Panc1 (cell line): ENCODE measurements at regions not wholly inside any gene's neighbourhood (a gene's known extent, or its start where the extent isn't known, plus 50 kb on each side); places are given as distances from the start of the nearest gene placed in this dataset.

Experiments used
- ATAC-seq: fragments of 200-7000 bp; cut with Tn5 transposase; 2 replicates; pipeline ENCODE4 v1.9.1; 2020; ENCODE audit warnings: mild to moderate bottlenecking, moderate library complexity
- BruUV-seq: library from RNA; stranded (reverse); fragments of 400-500 nt; replicated peaks from 2 replicates; lab custom pipeline; 2021; lab: Mats Ljungman, UMichigan
- CTCF ChIA-PET: fragments of 300-600 bp; sonication (Branson Sonifier 250); formaldehyde crosslinking; loops from one replicate; lab custom pipeline; 2022; ENCODE audit warnings: antibody characterized with exemption; lab: Charles Lee
- POLR2A ChIA-PET: fragments of 300-600 bp; sonication (Branson Sonifier 250); formaldehyde crosslinking; loops from one replicate; lab custom pipeline; 2022; ENCODE audit warnings: antibody characterized with exemption; lab: Charles Lee
- DNase-seq: peaks from one replicate; pipeline ENCODE4 v3.0.0-alpha.2; 2010; ENCODE audit warnings: low read depth, low spot score
- H3K27ac ChIP-seq: 2 replicates; pipeline ENCODE4 v1.5.1; 2011; ENCODE audit warnings: mild to moderate bottlenecking, low read length, inconsistent platforms
- H3K27me3 ChIP-seq: fragments of 200-500 bp; sonication (Bioruptor generic); 2 replicates; pipeline ENCODE4 v1.6.0; 2014; ENCODE audit warnings: low read length, inconsistent platforms; ENCODE audit not compliant: control insufficient read depth, insufficient read depth
- H3K36me3 ChIP-seq: fragments of 200-500 bp; sonication (Bioruptor generic); 2 replicates; pipeline ENCODE4 v1.5.1; 2014; ENCODE audit warnings: inconsistent platforms, mild to moderate bottlenecking, low read length, moderate library complexity; ENCODE audit not compliant: control insufficient read depth, insufficient read depth
- H3K4me1 ChIP-seq: 2 replicates; pipeline ENCODE4 v1.5.1; 2011; ENCODE audit warnings: inconsistent platforms, mild to moderate bottlenecking, low read length, moderate library complexity; ENCODE audit not compliant: control insufficient read depth, insufficient read depth
- H3K4me3 ChIP-seq, 2 experiments: 2 replicates each; pipeline ENCODE4 v1.5.1; 2011 to 2012; ENCODE audit warnings: low read depth in 2 of 2, low read length in 2 of 2, mild to moderate bottlenecking in 2 of 2, inconsistent platforms in 1 of 2, moderate library complexity in 1 of 2
- H3K9me3 ChIP-seq: fragments of 200-500 bp; sonication (Bioruptor generic); 2 replicates; pipeline ENCODE4 v1.5.1; 2014; ENCODE audit warnings: low read depth, mild to moderate bottlenecking, inconsistent platforms, low read length, moderate library complexity; ENCODE audit not compliant: control insufficient read depth, insufficient read depth
- POLR2AphosphoS5 ChIP-seq: IDR thresholded peaks from 2 replicates; pipeline ENCODE4 v1.6.1; 2012; ENCODE audit warnings: mild to moderate bottlenecking, low read depth, low read length, moderate library complexity
- REST ChIP-seq, 2 experiments: IDR thresholded peaks; 2 replicates each; pipeline ENCODE4 v1.6.1; 2011 to 2012; ENCODE audit warnings: low read depth in 2 of 2, control low read depth in 1 of 2, low read length in 1 of 2, mild to moderate bottlenecking in 1 of 2, moderate library complexity in 1 of 2; ENCODE audit not compliant: insufficient read depth in 1 of 2
- SIN3A ChIP-seq: IDR thresholded peaks from 2 replicates; pipeline ENCODE4 v1.6.1; 2012; ENCODE audit warnings: low read depth, mild to moderate bottlenecking, low read length, moderate library complexity, borderline replicate concordance; ENCODE audit not compliant: insufficient read depth
- TCF7L2 ChIP-seq: IDR thresholded peaks from 2 replicates; pipeline ENCODE4 v1.6.1; 2011; ENCODE audit warnings: mild to moderate bottlenecking, low read depth, low read length, inconsistent platforms
- in situ Hi-C: cut with HindIII; loops from 2 replicates; pipeline ENCODE4 v1.10.0; 2016; ENCODE audit warnings: low sequenced_read_pairs, low pct_unique_long_range_greater_than_20kb
- intact Hi-C: fragments of 100-400 bp; cut with micrococcal nuclease; formaldehyde crosslinking; loops from one replicate; pipeline ENCODE4 v1.10.0; 2022; ENCODE audit not compliant: unreplicated experiment
- TF ChIP-seq, protein P1 (sequence below): fragments of 450-650 bp; IDR thresholded peaks from 2 replicates; pipeline ENCODE4 v1.5.1; 2017; ENCODE audit warnings: mild to moderate bottlenecking

GRCh38 chr15:93780073-93780472 lies 451.3 kb upstream of the MCTP2 start:
- ChIA-PET CTCF (no interaction called here), POLR2A (no interaction called here)
- DNase-seq (no peak), ATAC-seq (no peak)
- no TSS peak for BruUV-seq
- Histone ChIP-seq H3K27me3 (no peaks in the 10 kb centered on the region), H3K4me3 (no peak overlapping the region), H3K27ac (no peak overlapping the region), H3K4me1 (no peaks in the 10 kb centered on the region), H3K9me3 (no peaks in the 10 kb centered on the region), H3K36me3 (no peaks in the 10 kb centered on the region)
- in situ Hi-C loops, result no loop called here
- intact Hi-C loops, result no loop called here
- TF ChIP-seq, protein P1, sequence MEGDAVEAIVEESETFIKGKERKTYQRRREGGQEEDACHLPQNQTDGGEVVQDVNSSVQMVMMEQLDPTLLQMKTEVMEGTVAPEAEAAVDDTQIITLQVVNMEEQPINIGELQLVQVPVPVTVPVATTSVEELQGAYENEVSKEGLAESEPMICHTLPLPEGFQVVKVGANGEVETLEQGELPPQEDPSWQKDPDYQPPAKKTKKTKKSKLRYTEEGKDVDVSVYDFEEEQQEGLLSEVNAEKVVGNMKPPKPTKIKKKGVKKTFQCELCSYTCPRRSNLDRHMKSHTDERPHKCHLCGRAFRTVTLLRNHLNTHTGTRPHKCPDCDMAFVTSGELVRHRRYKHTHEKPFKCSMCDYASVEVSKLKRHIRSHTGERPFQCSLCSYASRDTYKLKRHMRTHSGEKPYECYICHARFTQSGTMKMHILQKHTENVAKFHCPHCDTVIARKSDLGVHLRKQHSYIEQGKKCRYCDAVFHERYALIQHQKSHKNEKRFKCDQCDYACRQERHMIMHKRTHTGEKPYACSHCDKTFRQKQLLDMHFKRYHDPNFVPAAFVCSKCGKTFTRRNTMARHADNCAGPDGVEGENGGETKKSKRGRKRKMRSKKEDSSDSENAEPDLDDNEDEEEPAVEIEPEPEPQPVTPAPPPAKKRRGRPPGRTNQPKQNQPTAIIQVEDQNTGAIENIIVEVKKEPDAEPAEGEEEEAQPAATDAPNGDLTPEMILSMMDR, result no peak
- TF ChIP-seq SIN3A, result no peak
- TF ChIP-seq TCF7L2, result no peak
- no peak for TF ChIP-seq REST (IDR thresholded peaks at IDR 0.05; ENCODE audit: insufficient read depth in 1 of 2, low read depth in 2 of 2, low read length in 1 of 2)
- TF ChIP-seq POLR2AphosphoS5, result no peak

- CTCF ChIA-PET, result no interaction called here
- Histone ChIP-seq H3K36me3 (no peaks in the 10 kb centered on the region), H3K27ac (no peak overlapping the region), H3K27me3 (no peaks in the 10 kb centered on the region), H3K4me1 (no peaks in the 10 kb centered on the region), H3K9me3 (no peaks in the 10 kb centered on the region), H3K4me3 (no peak overlapping the region)
- in situ Hi-C loops (no loop called here), intact Hi-C loops (no loop called here)
- BruUV-seq, result no TSS peak
- ATAC-seq, result no peak
- POLR2A ChIA-PET, result no interaction called here
- DNase-seq, result no peak
- no peak for TF ChIP-seq TCF7L2
- TF ChIP-seq POLR2AphosphoS5, result no peak
- TF ChIP-seq SIN3A, result no peak
- TF ChIP-seq, protein P1, result no peak
- TF ChIP-seq REST (IDR thresholded peaks at IDR 0.05; ENCODE audit: insufficient read depth in 1 of 2, low read depth in 2 of 2, low read length in 1 of 2), result no peak
These were observed 452.0 kb upstream of the MCTP2 start for GRCh38 chr15:93779341-93779740.
